HCT116 (cell line): ENCODE measurements at regions not wholly inside any gene's neighbourhood (a gene's known extent, or its start where the extent isn't known, plus 50 kb on each side); places are given as distances from the start of the nearest gene placed in this dataset.
A peak's percentile ranks its signal among the peaks of the same experiment; 100 is the strongest.

Experiments used
- ATAC-seq: fragments of 200-7000 bp; cut with Tn5 transposase; 2 replicates; pipeline ENCODE4 v1.9.1; 2020; ENCODE audit warnings: mild to moderate bottlenecking, moderate library complexity
- BruUV-seq: library from RNA; stranded (reverse); fragments of 400-500 nt; replicated peaks from 2 replicates; lab custom pipeline; 2021; lab: Mats Ljungman, UMichigan
- CTCF ChIA-PET: fragments of 300-600 bp; sonication (Branson Sonifier 250); formaldehyde crosslinking; loops from one replicate; lab custom pipeline; 2021; ENCODE audit warnings: antibody characterized with exemption; lab: Charles Lee
- POLR2A ChIA-PET: fragments of 300-600, 350-600 bp; sonication (Branson Sonifier 250); formaldehyde crosslinking; loops from one replicate; lab custom pipeline; 2021; ENCODE audit warnings: antibody characterized with exemption; lab: Charles Lee
- RAD21 ChIA-PET, 2 experiments: fragments of 300-600 bp; sonication (Branson Sonifier 250); formaldehyde crosslinking; loops; one replicate each; lab custom pipeline; 2023; ENCODE audit warnings: low total read pairs in 2 of 2; ENCODE audit not compliant: uncharacterized antibody in 2 of 2, unreplicated experiment in 2 of 2, low non-redundant PET in 1 of 2; lab: Charles Lee
- DNase-seq: peaks from one replicate; pipeline ENCODE4 v3.0.0-alpha.2; 2010; ENCODE audit warnings: low read depth, low spot score
- H2AFZ ChIP-seq: fragments of 200-600 bp; shearing (Covaris generic), sonication (generic); 2 replicates; pipeline ENCODE4 v1.6.1; 2017; ENCODE audit warnings: low read depth, mixed run types, mixed read lengths, antibody characterized with exemption, low read length; ENCODE audit not compliant: poor library complexity, severe bottlenecking
- H3K27ac ChIP-seq: 2 replicates; pipeline ENCODE4 v1.5.1; 2012; ENCODE audit warnings: low read depth, low read length
- H3K27me3 ChIP-seq: fragments of 200-600 bp; sonication (generic); 2 replicates; pipeline ENCODE4 v1.6.1; 2016; ENCODE audit warnings: mixed run types, low read length, mixed read lengths; ENCODE audit not compliant: insufficient read depth
- H3K36me3 ChIP-seq, 2 experiments: fragments of 200-500 bp in 1 of 2; fragments of 200-600 bp in 1 of 2; sonication (Bioruptor generic) in 1 of 2; sonication (generic) in 1 of 2; 2 replicates each; pipeline versions ENCODE4 v1.5.1 to v1.6.1; 2014 to 2016; ENCODE audit warnings: low read length in 2 of 2, inconsistent platforms in 1 of 2, mixed read lengths in 1 of 2, mixed run types in 1 of 2; ENCODE audit not compliant: insufficient read depth in 2 of 2, control insufficient read depth in 1 of 2
- H3K4me1 ChIP-seq, 2 experiments: fragments of 200-600 bp in 1 of 2; sonication (generic) in 1 of 2; 2 replicates each; pipeline versions ENCODE4 v1.5.1 to v1.6.1; 2012 to 2017; ENCODE audit warnings: low read length in 2 of 2, inconsistent platforms in 1 of 2, mild to moderate bottlenecking in 1 of 2, mixed read lengths in 1 of 2, mixed run types in 1 of 2, moderate library complexity in 1 of 2; ENCODE audit not compliant: insufficient read depth in 2 of 2, control insufficient read depth in 1 of 2
- H3K4me2 ChIP-seq: fragments of 200-600 bp; sonication (generic); 2 replicates; pipeline ENCODE4 v1.6.1; 2017; ENCODE audit warnings: mixed run types, low read length, mixed read lengths
- H3K4me3 ChIP-seq, 2 experiments: fragments of 200-600 bp in 1 of 2; sonication (generic) in 1 of 2; replicated peaks in 1 of 2; 2 replicates each; pipeline ENCODE4 v1.5.1; 2011 to 2016; ENCODE audit warnings: low read length in 2 of 2, control low read depth in 1 of 2, low read depth in 1 of 2, mild to moderate bottlenecking in 1 of 2, mixed read lengths in 1 of 2, mixed run types in 1 of 2
- H3K79me2 ChIP-seq: fragments of 200-600 bp; sonication (generic); 2 replicates; pipeline ENCODE4 v1.6.1; 2017; ENCODE audit warnings: mild to moderate bottlenecking, mixed run types, low read length, moderate library complexity, mixed read lengths; ENCODE audit not compliant: insufficient read depth
- H3K9ac ChIP-seq: fragments of 200-600 bp; sonication (generic); 2 replicates; pipeline ENCODE4 v1.6.1; 2016; ENCODE audit warnings: low read length, mixed read lengths
- H3K9me2 ChIP-seq: fragments of 200-600 bp; sonication (generic), shearing (Covaris generic); 2 replicates; pipeline ENCODE4 v1.6.1; 2017; ENCODE audit warnings: mixed run types, mild to moderate bottlenecking, moderate library complexity; ENCODE audit not compliant: insufficient read depth
- H3K9me3 ChIP-seq, 2 experiments: fragments of 200-500 bp in 1 of 2; fragments of 200-600 bp in 1 of 2; sonication (Bioruptor generic) in 1 of 2; sonication (generic) in 1 of 2; 2 replicates each; pipeline ENCODE4 v1.6.1; 2014 to 2017; ENCODE audit warnings: low read length in 2 of 2, mixed read lengths in 2 of 2, inconsistent platforms in 1 of 2, low read depth in 1 of 2, mild to moderate bottlenecking in 1 of 2, mixed run types in 1 of 2, moderate library complexity in 1 of 2; ENCODE audit not compliant: control insufficient read depth in 1 of 2, insufficient read depth in 1 of 2
- H4K20me1 ChIP-seq: fragments of 200-600 bp; sonication (generic), shearing (Covaris generic); 2 replicates; pipeline ENCODE4 v1.6.1; 2017; ENCODE audit warnings: mixed run types, mild to moderate bottlenecking, moderate library complexity; ENCODE audit not compliant: insufficient read depth
- CTCF ChIP-seq, 3 experiments: fragments of 200-600 bp in 1 of 3; sonication (generic) in 1 of 3; IDR thresholded peaks in 2 of 3; conservative IDR thresholded peaks in 1 of 3; 2 replicates each; pipeline ENCODE4 v1.5.1; 2012 to 2017; ENCODE audit warnings: low read depth in 2 of 3, low read length in 2 of 3, antibody characterized with exemption in 1 of 3, borderline replicate concordance in 1 of 3, control low read depth in 1 of 3, mild to moderate bottlenecking in 1 of 3, mixed read lengths in 1 of 3, mixed run types in 1 of 3, moderate library complexity in 1 of 3; ENCODE audit not compliant: insufficient read depth in 1 of 3
- EZH2 ChIP-seq: fragments of 200-600 bp; sonication (generic); IDR thresholded peaks from 2 replicates; pipeline ENCODE4 v1.6.1; 2017; ENCODE audit warnings: antibody characterized with exemption, mixed run types
- FOSL1 ChIP-seq: IDR thresholded peaks from 2 replicates; pipeline ENCODE4 v1.6.1; 2012; ENCODE audit warnings: low read depth
- POLR2A ChIP-seq: IDR thresholded peaks from 2 replicates; pipeline ENCODE4 v1.7.0; 2011; ENCODE audit warnings: borderline replicate concordance; ENCODE audit not compliant: insufficient read depth, insufficient read length; ENCODE audit errors: extremely low read depth
- RAD21 ChIP-seq: IDR thresholded peaks from 2 replicates; pipeline ENCODE4 v1.6.1; 2012; ENCODE audit warnings: low read depth, mild to moderate bottlenecking
- REST ChIP-seq: IDR thresholded peaks from 2 replicates; pipeline ENCODE4 v1.6.1; 2012; ENCODE audit warnings: low read depth
- SIN3A ChIP-seq: IDR thresholded peaks from 2 replicates; pipeline ENCODE4 v1.6.1; 2012; ENCODE audit warnings: low read depth
- intact Hi-C: fragments of 100-400 bp; cut with micrococcal nuclease; formaldehyde crosslinking; loops from 2 replicates; pipeline ENCODE4 v1.10.0; 2022

DNA sequence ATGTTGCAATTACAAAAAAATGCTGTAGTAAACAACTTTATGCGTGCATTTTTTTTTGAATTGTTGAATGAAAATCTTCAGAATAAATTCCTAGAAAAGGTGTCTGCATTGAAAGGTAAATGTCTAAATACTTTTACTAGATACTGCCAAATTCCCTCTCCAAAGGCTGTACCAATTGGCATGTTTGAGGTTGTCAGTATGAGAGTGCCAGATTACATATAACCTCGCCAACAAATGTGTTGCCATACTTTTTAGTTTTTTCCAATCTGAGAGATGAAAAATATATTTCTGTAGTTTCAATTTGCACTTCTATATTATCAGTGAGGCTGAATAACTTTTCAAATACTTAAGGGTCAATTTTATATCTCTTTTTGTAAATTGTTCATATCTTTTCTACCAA lies 261.5 kb upstream of the TARS1 start (continued):
- TF ChIP-seq REST (no peak), FOSL1 (no peak), POLR2A (no peak), SIN3A (no peak), CTCF (IDR thresholded peaks at IDR 0.05 in 2 of 3, conservative IDR thresholded peaks at IDR 0.05 in 1 of 3; ENCODE audit: borderline replicate concordance in 1 of 3, insufficient read depth in 1 of 3, low read depth in 2 of 3, low read length in 2 of 3) (no peak)

GRCh38 chr5:33180900-33181299 lies 259.9 kb upstream of the TARS1 start:
- H3K4me1 ChIP-seq: no peaks in the 10 kb centered on the region
- intact Hi-C loops: loop anchor here (1.0 to 10.0 kb wide), 6 partner anchors 236 to 948 kb away; no protein-coding TSS in a partner anchor
- CTCF ChIA-PET: interaction anchor here (0.8 to 1.2 kb wide), 3 partner anchors 491 to 692 kb away, joined by 4 to 7 read pairs (median 4); no protein-coding TSS in a partner anchor

More at GRCh38 chr5:33180900-33181299, 259.9 kb upstream of the TARS1 start:
- no peaks in the 10 kb centered on the region for H3K36me3 ChIP-seq
- no peak overlapping the region for H3K4me2 ChIP-seq
- no peaks in the 10 kb centered on the region for H3K9me3 ChIP-seq
- ChIA-PET RAD21 (no interaction called here), POLR2A (no interaction called here)
- H3K27me3 ChIP-seq: no peaks in the 10 kb centered on the region
- no peak overlapping the region for H3K27ac ChIP-seq
- no peaks in the 10 kb centered on the region for H3K79me2 ChIP-seq
- TF ChIP-seq CTCF (IDR thresholded peaks at IDR 0.05 in 2 of 3, conservative IDR thresholded peaks at IDR 0.05 in 1 of 3; ENCODE audit: borderline replicate concordance in 1 of 3, insufficient read depth in 1 of 3, low read depth in 2 of 3, low read length in 2 of 3) (peak; percentile 36 to 63 (median 59); a peak in 5 of 6 replicates), RAD21 (peak; percentile 76), EZH2 (no peak)
- H3K9ac ChIP-seq: no peak overlapping the region
- BruUV-seq: no TSS peak
- H2AFZ ChIP-seq: peak overlapping the region; percentile 67
- peak; percentile 28 for DNase-seq
- H3K4me3 ChIP-seq: no peak overlapping the region
- H4K20me1 ChIP-seq: no peaks in the 10 kb centered on the region
- H3K9me2 ChIP-seq: no peaks in the 10 kb centered on the region
- ATAC-seq: no peak
